GM21423 (cell line): ENCODE measurements at regions not wholly inside any gene's neighbourhood (a gene's known extent, or its start where the extent isn't known, plus 50 kb on each side); places are given as distances from the start of the nearest gene placed in this dataset.

Experiments used
- ATAC-seq: cut with Tn5 transposase; IDR thresholded peaks from one replicate; pipeline ENCODE4 v1.9.1; 2021; ENCODE audit warnings: mild to moderate bottlenecking, moderate library complexity; ENCODE audit not compliant: unreplicated experiment

DNA sequence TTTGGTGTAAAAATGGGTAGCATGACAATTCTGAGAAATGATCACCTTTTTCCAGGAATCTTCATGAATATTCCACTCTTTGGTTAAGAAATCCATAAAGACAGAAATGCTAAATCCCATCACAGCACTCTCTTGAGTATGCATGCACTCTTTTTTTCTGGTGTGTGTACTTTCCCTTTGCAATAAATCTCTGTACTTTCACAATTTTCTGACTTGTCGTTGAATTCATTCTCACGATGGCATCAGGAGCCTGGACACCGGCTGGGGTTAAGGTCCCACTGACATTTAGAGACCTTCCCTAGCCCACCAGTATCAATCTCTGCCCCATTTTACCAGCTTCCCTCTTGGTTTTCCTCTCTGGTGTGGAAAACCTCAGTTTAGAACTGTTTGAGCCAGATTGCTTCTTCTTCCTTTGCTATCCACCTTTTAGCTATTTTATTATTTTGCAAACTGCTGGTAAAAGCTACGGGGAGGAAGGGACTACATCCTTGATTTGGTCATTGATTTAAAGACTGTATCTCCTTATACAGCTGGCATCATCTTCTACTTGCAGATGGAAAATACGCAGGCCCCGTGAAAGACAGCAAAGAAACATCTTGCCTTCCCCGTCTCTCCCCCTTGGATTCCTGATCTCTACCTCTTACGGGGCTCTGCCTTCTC lies 59.9 kb upstream of the ZFR start:
- no peak for ATAC-seq

- no peak for ATAC-seq
These were observed 58.7 kb upstream of the ZFR start for GRCh38 chr5:32503261-32503660.

DNA sequence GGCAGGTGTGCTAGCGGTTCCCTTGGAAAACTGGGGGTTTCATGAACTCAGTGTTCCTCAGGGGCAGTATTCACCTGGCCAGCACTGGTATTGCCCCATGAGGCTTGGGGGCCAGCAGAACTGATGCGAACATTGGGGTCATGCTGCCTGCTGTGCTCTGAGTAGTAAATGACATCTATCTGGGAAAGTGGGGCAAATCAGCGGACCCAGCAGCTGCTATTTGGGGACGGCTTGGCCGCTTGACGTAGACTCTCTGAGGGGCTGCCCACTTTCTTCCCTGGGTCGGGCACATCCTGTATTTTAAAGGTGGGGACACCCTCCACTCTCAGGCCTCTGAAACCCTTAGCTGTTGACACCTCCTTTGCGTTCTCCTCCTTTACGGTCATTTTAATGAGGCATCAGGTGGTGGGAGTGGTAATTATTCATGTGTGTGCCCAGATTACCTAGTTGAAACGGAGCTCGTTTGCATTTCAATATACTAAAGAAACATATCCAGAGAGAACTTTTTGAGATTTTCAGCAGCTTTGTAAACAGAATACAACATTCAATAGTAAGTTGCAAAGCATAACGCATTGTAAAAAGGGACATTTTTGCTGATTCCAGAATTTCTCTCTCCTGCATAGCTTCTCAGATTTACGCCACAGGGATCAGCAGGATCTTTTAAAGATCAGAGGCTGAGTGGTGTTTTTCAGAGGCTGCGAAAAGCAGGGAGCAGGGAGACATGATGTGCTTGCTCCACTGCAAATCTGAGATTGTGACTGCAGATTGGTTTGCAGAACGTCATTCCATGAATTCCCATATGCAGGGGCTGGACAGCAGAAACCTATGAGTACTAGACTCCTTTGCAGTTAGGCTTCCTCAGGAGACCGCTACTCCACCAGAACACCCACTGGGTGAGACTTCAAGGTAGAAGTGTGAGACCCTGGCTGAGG lies 56.8 kb upstream of the ZFR start:
- no peak for ATAC-seq

DNA sequence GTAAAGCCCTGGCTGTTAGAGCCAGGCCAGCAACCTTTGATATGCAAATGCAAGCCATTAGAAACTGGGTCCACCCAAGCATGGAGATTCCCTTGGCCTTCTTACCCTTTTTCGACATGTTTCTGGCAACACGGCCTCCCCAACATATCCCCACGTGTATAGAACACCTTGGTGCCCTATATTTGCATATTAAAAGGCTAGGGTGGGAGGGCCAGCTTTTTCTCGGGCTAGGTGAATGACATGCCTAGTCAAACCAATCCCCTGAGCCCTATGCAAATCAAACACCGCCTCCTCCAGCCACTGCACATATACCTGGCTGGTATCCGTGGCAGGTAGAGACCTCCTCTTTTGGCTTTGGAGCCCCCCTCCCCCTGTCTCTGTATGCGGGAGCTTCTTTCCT lies 55.6 kb upstream of the ZFR start:
- no peak for ATAC-seq

GRCh38 chr5:32499261-32499660 lies 54.7 kb upstream of the ZFR start:
- ATAC-seq: no peak

- no peak for ATAC-seq
These were observed 53.9 kb upstream of the ZFR start for GRCh38 chr5:32498484-32498883.

DNA sequence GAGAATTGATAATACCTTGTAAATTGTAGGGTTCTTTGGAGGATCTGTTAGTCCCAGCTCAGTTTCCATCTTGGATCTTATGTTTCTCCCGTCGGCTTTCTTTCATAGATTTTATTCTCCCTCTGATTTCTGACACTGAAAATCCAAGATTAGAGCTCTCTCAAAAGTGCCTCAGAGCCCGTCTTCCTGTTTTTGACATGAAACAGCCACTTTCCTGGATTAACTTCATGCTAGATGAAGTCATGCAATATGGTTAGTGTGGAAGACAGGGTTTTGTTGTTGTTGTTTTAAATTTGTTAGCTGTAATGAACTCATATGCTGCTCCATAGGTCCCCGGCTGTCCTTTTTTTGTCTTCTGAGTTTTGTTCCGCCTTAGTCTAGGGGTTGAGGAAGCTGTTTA lies 51.6 kb upstream of the ZFR start:
- ATAC-seq: no peak

- no peak for ATAC-seq
These were observed 50.3 kb upstream of the ZFR start for GRCh38 chr5:32494827-32495226.
